DND-41 (cell line): ENCODE measurements at regions not wholly inside any gene's neighbourhood (a gene's known extent, or its start where the extent isn't known, plus 50 kb on each side); places are given as distances from the start of the nearest gene placed in this dataset.

Source experiments
- ATAC-seq: fragments of 200-7000 bp; cut with Tn5 transposase; 3 replicates; pipeline ENCODE4 v1.9.1; 2021; ENCODE audit warnings: low read depth; ENCODE audit not compliant: insufficient read depth
- DNase-seq: peaks from one replicate; pipeline ENCODE4 v3.0.0-alpha.2; 2020
- H2AFZ ChIP-seq: 2 replicates; pipeline ENCODE4 v1.6.0; 2012; ENCODE audit warnings: low read depth, low read length
- H3K27ac ChIP-seq: 2 replicates; pipeline ENCODE4 v1.5.1; 2012; ENCODE audit warnings: low read length, inconsistent platforms
- H3K27me3 ChIP-seq: fragments of 200-600 bp; sonication (generic); 2 replicates; pipeline ENCODE4 v1.6.0; 2012; ENCODE audit warnings: low read length, mild to moderate bottlenecking, inconsistent platforms; ENCODE audit not compliant: insufficient read depth, poor library complexity
- H3K36me3 ChIP-seq: 2 replicates; pipeline ENCODE4 v1.5.1; 2012; ENCODE audit warnings: low read length, inconsistent platforms; ENCODE audit not compliant: insufficient read depth
- H3K4me1 ChIP-seq: 2 replicates; pipeline ENCODE4 v1.5.1; 2012; ENCODE audit warnings: mild to moderate bottlenecking, low read length; ENCODE audit not compliant: insufficient read depth
- H3K4me2 ChIP-seq: 2 replicates; pipeline ENCODE4 v1.6.0; 2012; ENCODE audit warnings: mild to moderate bottlenecking, moderate library complexity, low read length, inconsistent platforms; ENCODE audit not compliant: insufficient read depth
- H3K4me3 ChIP-seq, 2 experiments: fragments of 200-600 bp in 1 of 2; shearing (Covaris generic) in 1 of 2; 2 replicates each; pipeline ENCODE4 v1.5.1; 2012 to 2016; ENCODE audit warnings: inconsistent platforms in 2 of 2, low read length in 2 of 2, mild to moderate bottlenecking in 2 of 2, low read depth in 1 of 2, moderate library complexity in 1 of 2
- H3K79me2 ChIP-seq: 2 replicates; pipeline ENCODE4 v1.6.0; 2012; ENCODE audit warnings: low read length, inconsistent platforms; ENCODE audit not compliant: insufficient read depth
- H3K9ac ChIP-seq: 2 replicates; pipeline ENCODE4 v1.6.0; 2012; ENCODE audit warnings: low read depth, mild to moderate bottlenecking, inconsistent platforms, low read length, moderate library complexity
- H3K9me3 ChIP-seq: 2 replicates; pipeline ENCODE4 v1.5.1; 2012; ENCODE audit warnings: low read length, moderate library complexity, mild to moderate bottlenecking, inconsistent platforms; ENCODE audit not compliant: insufficient read depth, severe bottlenecking
- H4K20me1 ChIP-seq: 2 replicates; pipeline ENCODE4 v1.6.0; 2012; ENCODE audit warnings: low read length; ENCODE audit not compliant: insufficient read depth
- EZH2 ChIP-seq: IDR thresholded peaks from 3 replicates; pipeline ENCODE4 v1.6.1; 2012; ENCODE audit warnings: borderline replicate concordance, low read depth, mild to moderate bottlenecking, moderate library complexity, low read length, inconsistent platforms; ENCODE audit not compliant: severe bottlenecking
- TF ChIP-seq, protein P1 (sequence below): IDR thresholded peaks from 2 replicates; pipeline ENCODE4 v1.5.1; 2012; ENCODE audit warnings: borderline replicate concordance, low read length, moderate library complexity, mild to moderate bottlenecking; ENCODE audit not compliant: poor library complexity, severe bottlenecking; ENCODE audit errors: extremely low read depth

GRCh38 chr7:53672681-53673080 is 637.2 kb downstream of the POM121L12 start:
- ATAC-seq = no peak
- Histone ChIP-seq H3K4me1 (no peaks in the 10 kb centered on the region), H3K4me2 (no peak overlapping the region), H3K79me2 (no peaks in the 10 kb centered on the region), H3K36me3 (no peaks in the 10 kb centered on the region), H3K4me3 (no peak overlapping the region), H3K9ac (no peak overlapping the region), H2AFZ (no peak overlapping the region), H3K9me3 (no peaks in the 10 kb centered on the region), H4K20me1 (no peaks in the 10 kb centered on the region), H3K27me3 (no peaks in the 10 kb centered on the region), H3K27ac (no peak overlapping the region)
- DNase-seq = no peak
- no peak for TF ChIP-seq EZH2
- TF ChIP-seq, protein P1, sequence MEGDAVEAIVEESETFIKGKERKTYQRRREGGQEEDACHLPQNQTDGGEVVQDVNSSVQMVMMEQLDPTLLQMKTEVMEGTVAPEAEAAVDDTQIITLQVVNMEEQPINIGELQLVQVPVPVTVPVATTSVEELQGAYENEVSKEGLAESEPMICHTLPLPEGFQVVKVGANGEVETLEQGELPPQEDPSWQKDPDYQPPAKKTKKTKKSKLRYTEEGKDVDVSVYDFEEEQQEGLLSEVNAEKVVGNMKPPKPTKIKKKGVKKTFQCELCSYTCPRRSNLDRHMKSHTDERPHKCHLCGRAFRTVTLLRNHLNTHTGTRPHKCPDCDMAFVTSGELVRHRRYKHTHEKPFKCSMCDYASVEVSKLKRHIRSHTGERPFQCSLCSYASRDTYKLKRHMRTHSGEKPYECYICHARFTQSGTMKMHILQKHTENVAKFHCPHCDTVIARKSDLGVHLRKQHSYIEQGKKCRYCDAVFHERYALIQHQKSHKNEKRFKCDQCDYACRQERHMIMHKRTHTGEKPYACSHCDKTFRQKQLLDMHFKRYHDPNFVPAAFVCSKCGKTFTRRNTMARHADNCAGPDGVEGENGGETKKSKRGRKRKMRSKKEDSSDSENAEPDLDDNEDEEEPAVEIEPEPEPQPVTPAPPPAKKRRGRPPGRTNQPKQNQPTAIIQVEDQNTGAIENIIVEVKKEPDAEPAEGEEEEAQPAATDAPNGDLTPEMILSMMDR = no peak

DNA sequence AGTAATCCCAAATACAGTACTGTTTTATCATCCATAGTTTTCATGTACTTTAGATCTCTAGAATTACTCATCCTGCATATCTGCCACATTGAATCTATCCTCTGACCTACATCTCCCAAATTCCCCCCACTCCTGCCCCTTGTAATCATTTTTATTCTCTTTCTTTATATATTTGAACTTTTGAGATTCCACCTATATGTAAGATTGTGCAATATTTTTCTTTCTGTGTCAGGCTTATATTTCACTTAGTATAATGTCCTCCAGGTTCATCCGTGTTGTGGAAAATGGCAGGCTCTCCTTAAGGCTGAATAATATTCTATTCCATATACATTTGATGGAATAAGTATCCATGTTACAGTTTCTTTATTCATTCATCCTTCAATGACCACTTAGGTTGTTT is 640.4 kb downstream of the POM121L12 start:
- H3K9me3 ChIP-seq = no peaks in the 10 kb centered on the region
- DNase-seq (no peak), ATAC-seq (no peak)
- no peak overlapping the region for H2AFZ ChIP-seq
- no peaks in the 10 kb centered on the region for H3K79me2 ChIP-seq
- H3K27ac ChIP-seq = no peak overlapping the region
- H3K4me3 ChIP-seq = no peak overlapping the region
- H3K4me1 ChIP-seq = no peaks in the 10 kb centered on the region
- TF ChIP-seq, protein P1 = no peak
- no peak for TF ChIP-seq EZH2
- no peak overlapping the region for H3K9ac ChIP-seq
- no peaks in the 10 kb centered on the region for H3K27me3 ChIP-seq
- H3K36me3 ChIP-seq = no peaks in the 10 kb centered on the region
- no peak overlapping the region for H3K4me2 ChIP-seq
- no peaks in the 10 kb centered on the region for H4K20me1 ChIP-seq

GRCh38 chr7:53684693-53685092 is 649.3 kb downstream of the POM121L12 start:
- no peaks in the 10 kb centered on the region for H3K27me3 ChIP-seq
- DNase-seq (no peak), ATAC-seq (no peak)
- H3K4me3 ChIP-seq = no peak overlapping the region
- no peaks in the 10 kb centered on the region for H3K9me3 ChIP-seq
- no peak for TF ChIP-seq EZH2
- TF ChIP-seq, protein P1 = no peak
- H3K27ac ChIP-seq = no peak overlapping the region
- H2AFZ ChIP-seq = no peak overlapping the region
- H4K20me1 ChIP-seq = no peaks in the 10 kb centered on the region
- no peak overlapping the region for H3K9ac ChIP-seq
- H3K4me1 ChIP-seq = no peaks in the 10 kb centered on the region
- no peaks in the 10 kb centered on the region for H3K36me3 ChIP-seq
- H3K79me2 ChIP-seq = no peaks in the 10 kb centered on the region
- no peak overlapping the region for H3K4me2 ChIP-seq

DNA sequence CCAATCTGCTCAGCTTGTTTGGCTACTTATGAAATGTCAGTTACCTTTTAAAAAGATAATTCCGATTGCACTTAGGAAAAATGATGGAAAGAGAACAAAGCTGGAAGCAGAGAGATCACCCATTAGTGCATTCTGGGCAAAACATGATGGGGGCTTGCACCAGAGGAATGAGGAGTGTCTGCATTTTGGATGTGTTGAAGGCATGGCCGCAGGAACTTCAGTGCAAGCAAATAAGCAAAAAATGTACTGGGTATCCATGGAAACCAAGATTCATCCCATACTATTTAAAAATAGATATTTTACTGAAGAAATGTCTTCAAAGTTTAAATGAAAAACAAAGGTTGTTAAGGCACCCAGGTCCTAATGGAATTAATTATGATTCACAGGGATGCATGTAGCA is 655.0 kb downstream of the POM121L12 start:
- no peaks in the 10 kb centered on the region for H4K20me1 ChIP-seq
- no peak overlapping the region for H3K9ac ChIP-seq
- H3K27ac ChIP-seq = no peak overlapping the region
- H3K9me3 ChIP-seq = no peaks in the 10 kb centered on the region
- ATAC-seq = no peak
- no peak for TF ChIP-seq EZH2
- TF ChIP-seq, protein P1 = no peak
- no peaks in the 10 kb centered on the region for H3K36me3 ChIP-seq
- no peak overlapping the region for H3K4me3 ChIP-seq
- no peaks in the 10 kb centered on the region for H3K79me2 ChIP-seq
- no peak overlapping the region for H3K4me2 ChIP-seq
- no peaks in the 10 kb centered on the region for H3K4me1 ChIP-seq
- H3K27me3 ChIP-seq = no peaks in the 10 kb centered on the region
- no peak for DNase-seq
- no peak overlapping the region for H2AFZ ChIP-seq
